ENCODE measurements at regions not wholly inside any gene's neighbourhood (a gene's known extent, or its start where the extent isn't known, plus 50 kb on each side); places are given as distances from the start of the nearest gene placed in this dataset.

DNA sequence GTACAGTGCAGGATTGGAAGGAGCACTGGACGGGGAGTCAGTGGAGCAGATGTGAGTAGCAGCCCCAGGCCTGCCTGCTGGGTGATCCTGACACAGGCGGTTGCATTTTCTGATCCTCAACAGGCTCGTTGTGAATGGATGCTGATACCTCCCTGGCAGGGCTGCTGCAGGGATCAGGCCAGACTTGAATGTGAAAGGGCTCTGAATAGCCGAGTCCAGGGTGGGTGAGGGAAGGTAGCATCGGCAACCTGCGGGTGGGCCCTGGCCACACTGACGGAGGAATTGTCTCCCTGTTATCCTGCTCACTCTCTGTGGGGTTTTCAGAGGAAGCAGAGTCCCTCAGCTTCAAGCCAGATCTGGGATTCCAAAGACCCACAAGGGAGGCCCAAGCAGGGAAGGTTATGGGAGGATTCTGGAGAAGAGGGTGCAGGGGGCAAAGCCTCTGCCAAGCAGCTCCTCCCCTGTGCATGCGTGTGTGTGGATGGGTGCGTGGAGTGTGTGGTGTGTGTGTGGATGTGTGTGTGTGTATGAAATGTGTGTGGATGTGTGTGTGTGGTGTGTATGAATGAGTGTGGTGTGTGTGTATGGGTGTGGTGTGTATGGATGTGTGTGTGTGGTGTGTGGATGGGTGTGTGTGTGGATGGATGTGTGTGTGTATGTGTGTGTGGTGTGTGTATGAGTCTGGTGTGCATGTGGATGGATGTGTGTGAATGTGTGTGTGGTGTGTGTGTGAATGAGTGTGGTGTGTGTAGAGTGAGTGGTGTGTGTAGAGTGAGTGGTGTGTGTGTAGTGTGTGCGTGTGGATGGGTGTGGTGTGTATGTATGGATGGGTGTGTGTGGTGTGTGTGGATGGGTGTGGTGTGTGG, 100.3 kb downstream of the UBIAD1 start:
- H3K4me3 ChIP-seq, result no peak overlapping the region
- DNase-seq (no peak), ATAC-seq (ENCODE audit: low FRiP score in 2 of 2) (no peak)
- no peak for TF ChIP-seq POLR2AphosphoS5 (IDR thresholded peaks at IDR 0.05)
- 82% methylated on average over 7 to 10 of the region's 10 CpGs for WGBS, 2 donors
- no peaks in the 10 kb centered on the region for H3K36me3 ChIP-seq
- H3K27ac ChIP-seq, result no peak overlapping the region
- H3K27me3 ChIP-seq, result no peaks in the 10 kb centered on the region
- no peaks in the 10 kb centered on the region for H3K9me3 ChIP-seq
- H3K4me1 ChIP-seq, result no peaks in the 10 kb centered on the region

DNA sequence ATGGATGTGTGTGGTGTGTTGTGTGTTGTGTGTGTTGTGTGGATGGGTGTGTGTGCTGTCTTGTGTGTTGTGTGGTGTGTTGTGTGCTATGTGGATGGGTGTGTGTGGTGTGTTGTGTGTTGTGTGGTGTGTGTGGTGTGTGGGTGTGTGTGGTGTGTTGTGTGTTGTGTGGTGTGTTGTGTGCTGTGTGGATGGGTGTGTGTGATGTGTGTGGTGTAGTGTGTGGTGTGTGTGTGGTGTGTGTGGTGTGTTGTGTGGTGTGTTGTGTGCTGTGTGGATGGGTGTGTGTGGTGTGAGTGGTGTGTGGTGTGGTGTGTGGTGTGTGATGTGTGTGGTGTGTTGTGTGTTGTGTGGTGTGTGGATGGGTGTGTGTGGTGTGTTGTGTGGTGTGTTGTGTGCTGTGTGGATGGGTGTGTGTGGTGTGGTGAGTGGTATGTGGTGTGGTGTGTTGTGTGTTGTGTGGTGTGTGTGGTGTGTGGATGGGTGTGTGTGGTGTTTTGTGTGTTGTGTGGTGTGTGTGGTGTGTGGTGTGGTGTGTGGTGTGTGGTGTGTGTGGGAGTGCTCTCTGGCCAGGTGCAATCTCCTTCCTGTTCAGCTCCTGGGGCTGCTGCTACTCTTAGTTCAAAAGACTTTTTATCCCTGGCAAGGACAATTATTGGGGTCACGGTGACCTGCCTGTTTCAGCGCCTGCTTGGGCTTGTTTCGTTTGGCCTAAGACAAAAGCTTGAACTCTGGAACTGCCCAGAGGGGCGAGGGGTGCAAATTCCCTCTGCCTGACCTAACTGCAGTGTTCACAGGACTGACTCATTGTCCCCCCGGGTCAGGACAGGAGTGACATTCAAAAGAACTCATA, 101.1 kb downstream of the UBIAD1 start:
- H3K4me3 ChIP-seq, result no peak overlapping the region
- H3K27ac ChIP-seq, result no peak overlapping the region
- no peaks in the 10 kb centered on the region for H3K4me1 ChIP-seq
- TF ChIP-seq POLR2AphosphoS5 (IDR thresholded peaks at IDR 0.05), result no peak
- no peak for TF ChIP-seq POLR2A (IDR thresholded peaks at IDR 0.05)
- TF ChIP-seq, protein P1, sequence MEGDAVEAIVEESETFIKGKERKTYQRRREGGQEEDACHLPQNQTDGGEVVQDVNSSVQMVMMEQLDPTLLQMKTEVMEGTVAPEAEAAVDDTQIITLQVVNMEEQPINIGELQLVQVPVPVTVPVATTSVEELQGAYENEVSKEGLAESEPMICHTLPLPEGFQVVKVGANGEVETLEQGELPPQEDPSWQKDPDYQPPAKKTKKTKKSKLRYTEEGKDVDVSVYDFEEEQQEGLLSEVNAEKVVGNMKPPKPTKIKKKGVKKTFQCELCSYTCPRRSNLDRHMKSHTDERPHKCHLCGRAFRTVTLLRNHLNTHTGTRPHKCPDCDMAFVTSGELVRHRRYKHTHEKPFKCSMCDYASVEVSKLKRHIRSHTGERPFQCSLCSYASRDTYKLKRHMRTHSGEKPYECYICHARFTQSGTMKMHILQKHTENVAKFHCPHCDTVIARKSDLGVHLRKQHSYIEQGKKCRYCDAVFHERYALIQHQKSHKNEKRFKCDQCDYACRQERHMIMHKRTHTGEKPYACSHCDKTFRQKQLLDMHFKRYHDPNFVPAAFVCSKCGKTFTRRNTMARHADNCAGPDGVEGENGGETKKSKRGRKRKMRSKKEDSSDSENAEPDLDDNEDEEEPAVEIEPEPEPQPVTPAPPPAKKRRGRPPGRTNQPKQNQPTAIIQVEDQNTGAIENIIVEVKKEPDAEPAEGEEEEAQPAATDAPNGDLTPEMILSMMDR (IDR thresholded peaks at IDR 0.05), result no peak
- TF ChIP-seq EP300 (IDR thresholded peaks at IDR 0.05), result no peak
- no peak for ATAC-seq (ENCODE audit: low FRiP score in 2 of 2)
- no peaks in the 10 kb centered on the region for H3K36me3 ChIP-seq
- H3K27me3 ChIP-seq, result no peaks in the 10 kb centered on the region
- no peak for DNase-seq
- no peaks in the 10 kb centered on the region for H3K9me3 ChIP-seq
- WGBS, 2 donors, result 52% methylated on average over 5 of the region's 5 CpGs; no CpG with 5 or more reads in 1 of the 2 donors

DNA sequence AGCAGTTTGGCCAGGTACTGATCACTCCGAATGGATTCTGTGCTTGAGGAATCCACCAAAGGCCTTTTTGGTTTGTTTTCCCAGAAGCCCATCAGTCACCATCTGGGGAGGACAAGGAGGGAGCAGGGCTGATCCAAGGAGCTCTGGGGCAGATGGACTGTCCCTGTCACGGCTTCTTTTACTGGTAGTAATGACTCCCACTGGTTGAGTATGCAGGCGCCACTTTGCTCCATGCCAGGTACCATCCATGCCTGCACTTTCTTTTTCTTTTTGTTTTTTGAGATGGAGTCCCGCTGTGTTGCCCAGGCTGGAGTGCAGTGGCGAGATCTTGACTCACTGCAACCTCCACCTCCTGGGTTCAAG, 101.7 kb downstream of the UBIAD1 start:
- WGBS, 2 donors, result 73 to 76% methylated on average over 4 to 5 of the region's 5 CpGs
- Histone ChIP-seq H3K36me3 (no peaks in the 10 kb centered on the region), H3K4me1 (no peaks in the 10 kb centered on the region), H3K9me3 (no peaks in the 10 kb centered on the region), H3K27me3 (no peaks in the 10 kb centered on the region), H3K4me3 (no peak overlapping the region), H3K27ac (no peak overlapping the region)
- ATAC-seq (ENCODE audit: low FRiP score in 2 of 2) (no peak), DNase-seq (no peak)
- TF ChIP-seq POLR2AphosphoS5 (IDR thresholded peaks at IDR 0.05) (no peak), POLR2A (IDR thresholded peaks at IDR 0.05) (no peak), EP300 (IDR thresholded peaks at IDR 0.05) (no peak)
- TF ChIP-seq, protein P1 (IDR thresholded peaks at IDR 0.05), result no peak

DNA sequence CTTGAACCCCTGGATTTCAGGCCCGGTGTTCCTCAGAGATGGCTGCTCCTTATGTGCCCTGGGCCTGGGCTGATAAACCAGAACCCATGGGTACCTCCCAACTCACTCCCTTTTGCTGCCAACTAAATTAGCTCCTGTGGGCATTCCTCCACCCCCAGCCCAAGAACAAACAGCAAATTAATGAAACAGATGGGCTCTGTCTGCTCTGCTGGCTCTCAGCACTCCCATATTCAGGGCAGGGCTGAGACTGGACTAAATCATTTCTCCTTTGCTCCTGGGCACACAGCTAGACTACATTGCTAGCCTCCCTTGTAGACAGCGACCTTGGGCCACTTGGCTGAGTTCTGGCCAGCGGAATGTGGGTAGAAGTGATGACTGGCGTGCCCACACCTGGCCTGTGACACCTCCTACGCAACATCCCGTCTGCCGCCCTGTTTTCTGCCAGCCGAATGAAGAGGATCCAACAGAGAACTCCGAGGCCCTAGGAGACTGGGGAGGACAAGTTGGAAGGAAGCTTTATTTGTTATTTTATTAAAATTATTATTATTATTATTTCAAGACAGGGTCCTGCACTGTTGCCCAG, 101.9 kb upstream of the DISP3 start:
- Histone ChIP-seq H3K4me3 (no peak overlapping the region), H3K4me1 (no peaks in the 10 kb centered on the region), H3K27me3 (no peaks in the 10 kb centered on the region), H3K9me3 (no peaks in the 10 kb centered on the region), H3K27ac (no peak overlapping the region), H3K36me3 (no peaks in the 10 kb centered on the region)
- 78 to 83% methylated on average over 8 to 9 of the region's 9 CpGs for WGBS, 2 donors
- TF ChIP-seq POLR2A (IDR thresholded peaks at IDR 0.05) (no peak), POLR2AphosphoS5 (IDR thresholded peaks at IDR 0.05) (no peak), EP300 (IDR thresholded peaks at IDR 0.05) (no peak)
- TF ChIP-seq, protein P1 (IDR thresholded peaks at IDR 0.05), result no peak
- no peak for DNase-seq
- no peak for ATAC-seq (ENCODE audit: low FRiP score in 2 of 2)

DNA sequence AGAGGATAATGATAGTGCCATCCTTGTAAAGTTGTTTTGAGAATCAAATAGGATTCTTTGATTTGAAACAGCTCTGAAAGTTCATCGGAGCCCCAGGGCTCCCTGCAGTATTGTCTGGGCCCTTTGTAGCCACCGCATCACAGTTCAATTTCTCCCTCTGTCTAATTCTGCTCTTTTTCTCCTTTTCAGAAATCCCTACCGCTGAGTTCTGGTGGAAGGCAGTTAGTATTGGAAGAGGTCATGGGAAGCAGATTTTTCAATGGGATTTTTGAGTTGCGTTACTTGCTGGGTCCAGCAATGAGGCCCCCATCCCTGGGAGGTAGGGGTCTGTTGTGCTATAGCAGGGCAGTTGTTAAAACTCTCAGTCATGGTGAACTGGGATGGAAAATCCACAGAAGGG, 101.0 kb upstream of the DISP3 start:
- no peaks in the 10 kb centered on the region for H3K9me3 ChIP-seq
- no peaks in the 10 kb centered on the region for H3K36me3 ChIP-seq
- DNase-seq (no peak), ATAC-seq (ENCODE audit: low FRiP score in 2 of 2) (no peak)
- no peak for TF ChIP-seq EP300 (IDR thresholded peaks at IDR 0.05)
- TF ChIP-seq, protein P1 (IDR thresholded peaks at IDR 0.05), result no peak
- no peak for TF ChIP-seq POLR2AphosphoS5 (IDR thresholded peaks at IDR 0.05)
- TF ChIP-seq POLR2A (IDR thresholded peaks at IDR 0.05), result no peak
- no peak overlapping the region for H3K27ac ChIP-seq
- WGBS, 2 donors, result 88% methylated on average over 4 of the region's 4 CpGs
- H3K4me1 ChIP-seq, result no peaks in the 10 kb centered on the region
- H3K4me3 ChIP-seq, result no peak overlapping the region
- no peaks in the 10 kb centered on the region for H3K27me3 ChIP-seq
